Motor neuron (in vitro differentiated cells): ENCODE measurements at regions not wholly inside any gene's neighbourhood (a gene's known extent, or its start where the extent isn't known, plus 50 kb on each side); places are given as distances from the start of the nearest gene placed in this dataset.
"Not testable (repeated sequence)": the region's sequence is repeated elsewhere in the genome, so short reads cannot be mapped to it uniquely, and the experiment has no call there.

Experiments
- ATAC-seq, 8 experiments: fragments of 200-7000 bp; cut with Tn5 transposase; replicated peaks in 6 of 8; 2 replicates each; pipeline ENCODE4 v1.8.0; 2021; ENCODE audit warnings: mild to moderate bottlenecking in 8 of 8, moderate library complexity in 8 of 8
- H3K27ac ChIP-seq, 2 donors: fragments of 250-450 bp; sonication (Bioruptor Pico); 2 replicates each; pipeline ENCODE4 v1.9.0; 2021; ENCODE audit warnings: antibody characterized with exemption in 2 of 2, mild to moderate bottlenecking in 2 of 2, moderate library complexity in 1 of 2
- H3K4me1 ChIP-seq, 2 donors: fragments of 250-450 bp; sonication (Bioruptor Pico); replicated peaks in 1 of 2; 2 replicates each; pipeline ENCODE4 v1.6.1; 2021; ENCODE audit warnings: antibody characterized with exemption in 2 of 2, mild to moderate bottlenecking in 2 of 2, moderate library complexity in 1 of 2
- H3K4me3 ChIP-seq, 5 donors: fragments of 250-450 bp; sonication (Bioruptor Pico); 2 replicates each; pipeline ENCODE4 v1.9.0; 2021; ENCODE audit warnings: antibody characterized with exemption in 5 of 5, mild to moderate bottlenecking in 5 of 5, moderate library complexity in 4 of 5
- WGBS, 10 experiments: fragments of 450-650 bp; shearing (Covaris generic); methylation state at CpG; one replicate each; pipeline ENCODE4 v1.0.0; 2022; 5-methylcytosine and 5-hydroxymethylcytosine counted together
- in situ Hi-C, 9 experiments: fragments of 400-800 bp; cut with MboI; loops; one replicate each; pipeline ENCODE4 v1.15.0; 2021; ENCODE audit warnings: low sequenced_read_pairs in 9 of 9, low pct_unique_long_range_greater_than_20kb in 2 of 9; ENCODE audit not compliant: unreplicated experiment in 9 of 9

DNA sequence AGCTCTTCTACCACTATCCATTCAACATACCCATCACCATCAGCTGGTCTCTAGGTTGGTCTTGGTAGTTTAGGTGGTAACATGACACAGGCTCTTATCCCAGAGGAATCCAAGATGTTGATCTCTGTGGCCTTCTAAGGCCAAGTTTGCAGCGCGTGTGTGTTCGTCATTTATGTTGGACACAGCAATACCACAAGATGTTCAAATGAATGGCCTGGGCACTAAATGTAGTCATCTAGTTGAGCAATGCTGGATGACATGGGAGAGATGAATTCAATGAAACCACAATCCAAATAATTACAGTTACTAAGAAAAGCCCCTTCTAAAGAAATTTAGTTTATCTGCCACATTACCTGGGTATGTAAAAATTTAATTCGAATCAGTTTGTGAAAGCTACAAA is 292.4 kb downstream of the MRPS30 start:
- in situ Hi-C loops, result no loop called here

DNA sequence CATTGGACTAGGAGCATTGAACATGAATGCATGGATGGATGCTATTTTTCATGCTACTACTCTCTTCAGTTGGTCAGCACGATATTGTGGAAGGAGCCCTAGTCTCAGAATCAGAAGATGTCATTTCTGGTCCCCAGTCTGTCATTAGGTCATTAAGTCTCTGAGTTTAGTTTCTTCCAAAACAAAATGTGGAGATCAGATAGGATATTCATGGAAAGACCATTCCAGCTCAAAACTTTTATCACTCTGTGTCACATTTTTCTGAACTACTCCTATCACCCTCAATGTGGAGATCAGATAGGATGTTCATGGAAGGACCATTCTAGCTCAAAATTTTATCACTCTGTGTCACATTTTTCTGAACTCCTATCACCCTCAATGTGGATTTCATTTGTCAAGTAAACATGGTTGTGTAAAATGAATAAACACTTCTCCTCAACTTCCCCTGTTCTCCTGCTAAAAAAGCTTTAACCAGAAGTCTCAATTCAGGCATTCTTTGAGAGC is 296.8 kb downstream of the MRPS30 start:
- WGBS, 10 experiments, result 0 to 100% (median 87%) methylated on average over 1 of the region's 1 CpG; no CpG with 5 or more reads in 4 of the 10 experiments
- no peak for ATAC-seq
- Histone ChIP-seq H3K4me1 (peaks cover 0 to 4% of the 10 kb centered on the region in 2 donors), H3K27ac (no peak overlapping the region), H3K4me3 (no peak overlapping the region)
- in situ Hi-C loops, result no loop called here

More for the DNA sequence above, 292.4 kb downstream of the MRPS30 start:
- Histone ChIP-seq H3K27ac (no peak overlapping the region), H3K4me1 (no peaks in the 10 kb centered on the region), H3K4me3 (no peak overlapping the region)
- WGBS, 10 experiments, result 6 to 95% (median 69%) methylated on average over 1 to 4 of the region's 4 CpGs; no CpG with 5 or more reads in 3 of the 10 experiments
- ATAC-seq, result no peak

DNA sequence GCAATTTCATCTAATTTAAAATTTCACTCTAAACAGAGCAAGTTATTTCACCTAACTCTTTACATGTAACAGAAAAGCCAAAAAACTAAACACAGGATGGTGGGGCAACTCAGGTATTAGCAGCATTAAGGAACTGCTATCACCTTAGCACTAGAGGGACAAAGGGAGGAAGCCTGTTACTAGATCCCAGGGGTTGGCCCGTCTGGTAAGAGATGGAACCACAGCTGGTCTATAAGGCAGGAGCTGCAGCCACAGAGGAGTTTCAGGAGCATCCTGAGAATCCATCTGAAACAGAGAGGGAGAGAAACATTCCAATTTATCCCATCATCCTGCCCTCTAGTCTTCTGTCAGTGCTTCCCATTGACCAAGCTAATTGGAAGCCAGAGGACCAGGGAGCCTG is 300.3 kb downstream of the MRPS30 start:
- no peak for ATAC-seq
- H3K4me1 ChIP-seq, result peaks cover 0 to 4% of the 10 kb centered on the region in 2 donors
- WGBS, 10 experiments, result 0 to 91% methylated on average over 1 of the region's 1 CpG; no CpG with 5 or more reads in 8 of the 10 experiments
- in situ Hi-C loops, result no loop called here
- H3K27ac ChIP-seq, result no peak overlapping the region
- H3K4me3 ChIP-seq, result no peak overlapping the region

DNA sequence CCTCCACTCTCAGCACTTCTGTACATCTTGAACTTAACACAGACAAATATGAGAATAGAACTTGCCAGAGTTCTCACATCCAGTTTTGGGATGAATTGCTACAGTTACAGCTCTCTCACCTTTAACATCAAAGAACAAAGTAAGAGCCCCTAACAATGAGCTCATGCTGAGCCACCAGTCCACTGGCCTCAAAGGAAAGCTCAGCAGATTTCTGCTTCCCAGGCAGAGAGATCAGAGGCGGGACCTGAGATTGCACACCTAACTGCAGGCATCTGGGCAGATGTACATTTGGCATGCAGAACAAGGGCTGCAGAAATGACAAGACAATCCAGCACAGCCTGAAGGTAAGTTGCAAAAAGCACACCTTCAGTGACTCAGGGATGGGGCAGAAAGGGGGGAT is 300.9 kb downstream of the MRPS30 start:
- ATAC-seq, result no peak
- 80 to 100% methylated on average over 1 of the region's 1 CpG; no CpG with 5 or more reads in 8 of the 10 experiments for WGBS, 10 experiments
- in situ Hi-C loops, result no loop called here
- peaks cover 0 to 4% of the 10 kb centered on the region in 2 donors for H3K4me1 ChIP-seq
- no peak overlapping the region for H3K4me3 ChIP-seq
- H3K27ac ChIP-seq, result no peak overlapping the region

DNA sequence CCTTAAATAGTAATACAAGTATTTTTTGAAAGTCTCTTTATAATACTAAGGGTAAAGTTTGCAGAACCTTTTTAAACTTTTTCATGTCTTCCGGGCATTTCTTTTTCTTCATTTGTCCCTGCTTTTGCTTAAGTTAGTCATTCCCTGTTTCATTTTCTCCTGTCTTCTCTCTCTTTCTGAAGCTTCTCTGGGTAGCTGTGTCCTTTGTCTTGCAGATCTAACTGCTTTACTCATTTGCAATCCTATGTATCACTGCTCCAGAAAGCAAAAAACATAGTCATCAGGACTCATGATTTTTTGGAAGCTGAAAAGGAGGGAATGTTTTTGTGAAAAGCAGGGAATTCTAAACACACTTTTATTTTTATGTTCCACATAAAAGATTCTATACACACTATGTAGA is 301.7 kb downstream of the MRPS30 start:
- 0 to 55% (median 29%) methylated on average over 1 of the region's 1 CpG; no CpG with 5 or more reads in 1 of the 10 experiments for WGBS, 10 experiments
- in situ Hi-C loops, result no loop called here
- peak in 2 of 8 experiments; percentile 42 to 47 for ATAC-seq
- Histone ChIP-seq H3K4me3 (no peak overlapping the region), H3K4me1 (peaks cover 0 to 4% of the 10 kb centered on the region in 2 donors), H3K27ac (no peak overlapping the region)

DNA sequence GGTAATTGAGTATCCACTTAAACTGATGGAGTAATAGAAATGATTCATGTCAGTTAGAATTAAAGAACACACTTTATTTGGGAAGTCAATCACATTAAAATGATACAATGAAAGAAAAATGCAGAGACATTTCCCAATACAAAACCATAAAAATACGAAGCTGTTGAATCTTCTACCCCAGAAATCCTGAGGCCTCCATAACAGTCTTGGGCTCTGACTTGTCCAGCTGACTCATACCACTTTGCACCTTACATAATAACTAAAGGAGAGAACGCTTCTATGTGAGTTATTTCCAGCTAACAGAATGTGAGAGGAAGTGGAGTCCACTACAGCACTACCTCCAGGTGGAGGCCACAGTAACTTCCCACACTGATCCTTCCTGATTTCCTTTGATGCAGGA is 305.0 kb downstream of the MRPS30 start:
- in situ Hi-C loops, result no loop called here
- Histone ChIP-seq H3K27ac (no peak overlapping the region), H3K4me3 (no peak overlapping the region), H3K4me1 (peaks cover 0 to 4% of the 10 kb centered on the region in 2 donors)
- WGBS, 10 experiments, result 0 to 91% (median 27%) methylated on average over 1 to 2 of the region's 2 CpGs; no CpG with 5 or more reads in 3 of the 10 experiments
- no peak for ATAC-seq

DNA sequence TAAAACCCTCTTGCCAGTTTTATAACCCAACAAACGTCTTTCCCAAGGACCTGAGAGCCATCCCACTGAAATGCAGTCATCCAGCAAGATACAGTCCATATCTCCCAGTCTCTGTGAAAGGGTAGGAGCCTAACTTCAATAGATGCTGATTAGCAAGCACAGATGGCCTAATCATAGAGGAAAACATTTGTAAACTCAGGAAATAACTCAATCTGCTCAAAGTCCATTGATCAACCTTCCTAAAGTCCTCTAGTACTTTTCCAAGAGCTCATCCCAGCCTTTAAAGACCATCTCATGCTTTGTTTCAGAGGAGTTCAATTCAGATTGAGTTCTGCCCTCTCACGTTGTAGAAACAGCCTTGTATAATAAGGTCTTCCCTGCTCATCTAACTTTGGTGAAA is 324.2 kb downstream of the MRPS30 start:
- Histone ChIP-seq H3K27ac (no peak overlapping the region), H3K4me3 (no peak overlapping the region), H3K4me1 (no peaks in the 10 kb centered on the region)
- ATAC-seq, result no peak
- WGBS, 10 experiments, result 0 to 70% (median 37%) methylated on average over 1 to 2 of the region's 2 CpGs
- in situ Hi-C loops, result no loop called here

DNA sequence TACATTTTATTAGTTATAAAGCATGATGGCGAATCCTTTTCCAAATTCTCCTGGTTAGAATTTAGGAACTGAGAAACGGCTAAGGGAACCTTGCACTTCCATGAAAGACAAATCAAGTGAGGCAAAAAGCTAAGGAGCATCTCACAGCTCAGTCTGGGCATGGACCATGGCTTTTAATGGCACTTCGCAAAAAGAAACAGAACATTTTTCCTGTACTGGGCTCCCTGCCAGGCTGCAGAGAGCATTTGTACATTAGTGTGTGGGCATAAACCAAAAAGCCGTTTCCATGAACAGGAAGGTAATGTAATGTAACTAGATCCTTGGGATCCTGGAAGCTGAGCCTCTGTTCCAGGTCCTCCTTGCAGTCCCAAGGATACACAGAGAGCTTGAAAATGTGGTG is 354.2 kb downstream of the MRPS30 start:
- Histone ChIP-seq H3K27ac (no peak overlapping the region), H3K4me3 (no peak overlapping the region), H3K4me1 (no peaks in the 10 kb centered on the region)
- 0 to 100% (median 79%) methylated on average over 1 to 4 of the region's 4 CpGs for WGBS, 10 experiments
- no peak for ATAC-seq
- in situ Hi-C loops, result no loop called here

DNA sequence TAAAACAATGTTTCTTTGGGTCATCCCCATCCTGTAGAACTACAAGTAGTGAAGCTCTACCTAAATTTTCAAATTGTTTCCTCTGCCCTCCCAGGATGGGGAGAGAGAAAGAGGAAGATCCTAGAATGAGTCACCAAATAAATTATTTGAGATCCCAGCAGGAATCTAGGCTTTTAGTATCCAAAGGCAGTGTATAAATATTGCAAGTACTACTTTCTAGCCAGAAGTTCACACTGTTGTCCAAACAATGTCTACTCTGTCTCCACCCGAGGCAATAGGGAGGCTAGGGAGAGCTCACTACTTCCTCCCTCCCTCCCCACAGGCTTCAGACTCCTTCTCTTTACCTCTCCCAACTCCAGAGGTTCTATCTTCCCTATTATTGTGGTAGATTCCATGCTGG is 362.8 kb downstream of the MRPS30 start:
- no peak for ATAC-seq
- H3K4me1 ChIP-seq, result no peaks in the 10 kb centered on the region
- in situ Hi-C loops, result no loop called here
- WGBS, 10 experiments, result 57 to 71% methylated on average over 1 of the region's 1 CpG; no CpG with 5 or more reads in 8 of the 10 experiments
- no peak overlapping the region for H3K4me3 ChIP-seq
- H3K27ac ChIP-seq, result no peak overlapping the region

DNA sequence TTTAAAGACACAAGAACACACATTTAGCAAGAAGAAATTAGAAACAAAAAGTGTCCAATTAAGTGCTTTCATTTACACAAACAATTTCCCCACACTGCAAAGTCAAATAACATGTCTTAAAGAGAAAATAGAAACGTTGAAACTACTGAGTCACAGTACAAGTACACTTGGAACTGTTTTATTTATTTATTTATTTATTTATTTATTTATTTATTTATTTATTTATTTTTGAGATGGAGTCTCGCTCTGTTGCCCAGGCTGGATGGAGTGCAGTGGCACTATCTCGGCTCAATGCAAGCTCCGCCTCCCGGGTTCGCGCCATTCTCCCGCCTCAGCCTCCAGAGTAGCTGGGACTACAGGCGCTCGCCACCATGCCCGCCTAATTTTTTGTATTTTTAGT is 363.9 kb downstream of the MRPS30 start:
- H3K27ac ChIP-seq, H3K4me3 ChIP-seq, ATAC-seq, H3K4me1 ChIP-seq, in situ Hi-C loops: not testable (repeated sequence)
- WGBS, 10 experiments, result 0 to 98% (median 68%) methylated on average over 1 to 11 of the region's 11 CpGs; no CpG with 5 or more reads in 1 of the 10 experiments

DNA sequence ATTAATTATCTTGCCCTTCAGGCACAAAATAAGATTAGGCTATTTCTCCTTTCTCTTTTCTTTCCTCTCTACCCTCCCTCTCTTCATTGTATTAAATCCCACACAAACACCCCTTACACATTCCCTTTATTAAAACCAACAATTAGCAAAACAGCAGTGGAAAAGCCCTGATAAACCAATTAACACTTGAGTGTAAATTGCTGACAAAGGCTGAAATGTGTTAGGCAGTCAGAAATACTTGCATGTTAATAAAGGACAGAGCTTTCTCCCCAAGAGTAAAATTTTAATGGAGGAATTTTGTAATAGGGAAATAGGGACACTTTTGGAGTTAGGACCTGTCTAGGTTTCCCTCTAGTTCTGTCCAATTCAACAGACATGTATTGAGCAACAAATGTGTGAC is 370.9 kb downstream of the MRPS30 start:
- in situ Hi-C loops, result no loop called here
- H3K27ac ChIP-seq, result no peak overlapping the region
- ATAC-seq, result no peak
- no peaks in the 10 kb centered on the region for H3K4me1 ChIP-seq
- no peak overlapping the region for H3K4me3 ChIP-seq

DNA sequence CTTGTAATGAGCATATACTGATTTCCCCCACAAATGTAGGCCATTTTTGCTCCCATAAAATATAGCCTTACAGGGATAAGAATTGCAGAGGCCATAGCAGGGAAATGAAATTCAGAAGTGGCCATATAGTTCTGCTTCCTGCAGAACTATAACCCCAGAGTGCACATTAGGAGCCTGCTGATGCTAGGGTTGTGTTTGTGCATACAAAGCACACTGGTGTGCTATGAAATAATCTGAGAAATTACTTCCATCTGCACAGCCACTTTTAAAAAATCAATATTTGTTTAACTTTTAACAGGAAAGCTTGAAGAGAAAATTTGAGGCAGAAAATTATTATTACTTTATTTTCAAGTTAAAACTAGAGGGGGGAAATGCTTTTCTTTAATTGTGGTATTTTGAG is 380.3 kb downstream of the MRPS30 start:
- in situ Hi-C loops, result no loop called here
- Histone ChIP-seq H3K4me1 (peaks cover 0 to 8% of the 10 kb centered on the region in 2 donors), H3K27ac (no peak overlapping the region), H3K4me3 (no peak overlapping the region)
- no peak for ATAC-seq

DNA sequence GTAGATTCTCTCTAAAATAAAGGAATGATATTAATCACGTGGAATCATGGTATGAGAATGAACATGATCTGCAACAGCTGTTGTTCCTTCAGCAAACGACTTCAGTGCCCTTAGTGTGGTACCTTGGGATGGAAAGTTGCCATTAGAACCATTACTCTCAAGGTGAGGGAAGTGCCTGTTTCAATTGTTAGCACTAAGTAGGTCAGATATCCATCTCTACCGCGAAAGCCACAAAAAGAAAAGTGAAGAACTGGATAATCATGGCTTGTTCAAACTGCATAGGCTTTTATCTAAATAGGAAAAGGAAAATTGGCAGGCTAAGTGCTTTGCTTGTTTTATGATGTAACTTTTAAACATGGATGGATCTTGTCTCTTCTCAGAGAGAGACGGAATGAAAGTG is 380.7 kb downstream of the MRPS30 start:
- 4 to 94% (median 78%) methylated on average over 1 to 5 of the region's 5 CpGs; no CpG with 5 or more reads in 1 of the 10 experiments for WGBS, 10 experiments
- in situ Hi-C loops, result no loop called here
- Histone ChIP-seq H3K27ac (no peak overlapping the region), H3K4me1 (peaks cover 0 to 8% of the 10 kb centered on the region in 2 donors), H3K4me3 (no peak overlapping the region)
- ATAC-seq, result no peak

DNA sequence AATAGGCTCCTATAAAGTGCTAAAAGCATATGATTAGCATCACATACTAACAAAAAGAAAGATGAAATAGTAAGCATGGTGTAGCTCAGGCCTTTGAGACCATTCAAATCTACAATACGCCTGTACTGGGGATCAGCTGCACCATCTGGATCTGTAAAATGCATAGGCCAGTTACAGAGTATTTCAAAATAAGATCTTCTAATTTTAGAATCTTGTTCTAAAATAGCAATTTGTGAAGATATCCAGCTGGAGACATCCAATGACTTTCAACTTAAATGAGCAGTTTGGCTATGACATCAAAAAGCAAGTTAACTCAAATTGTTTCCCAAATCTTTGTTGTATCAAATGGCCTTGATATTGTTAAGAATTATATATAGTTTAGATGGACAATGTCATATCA is 386.3 kb downstream of the MRPS30 start:
- H3K4me3 ChIP-seq, result no peak overlapping the region
- H3K27ac ChIP-seq, result no peak overlapping the region
- no peak for ATAC-seq
- in situ Hi-C loops, result no loop called here
- WGBS, 10 experiments, result 0 to 100% (median 44%) methylated on average over 1 of the region's 1 CpG; no CpG with 5 or more reads in 4 of the 10 experiments
- H3K4me1 ChIP-seq, result no peaks in the 10 kb centered on the region
